ENCODE measurements at regions not wholly inside any gene's neighbourhood (a gene's known extent, or its start where the extent isn't known, plus 50 kb on each side); places are given as distances from the start of the nearest gene placed in this dataset.
A peak's percentile ranks its signal among the peaks of the same experiment; 100 is the strongest.

GRCh38 chr11:103550811-103551210, 441.6 kb downstream of the DYNC2H1 start:
- Histone ChIP-seq H3K4me1 (replicated peaks; ENCODE audit: insufficient read depth) (no peaks in the 10 kb centered on the region), H3K79me2 (ENCODE audit: low read depth) (no peaks in the 10 kb centered on the region), H3F3A (ENCODE audit: insufficient read depth, low read depth) (no peaks in the 10 kb centered on the region), H3K27ac (no peak overlapping the region), H3K4me3 (no peak overlapping the region), H2AFZ (no peak overlapping the region), H3K9me2 (ENCODE audit: insufficient read depth) (no peaks in the 10 kb centered on the region), H3K36me3 (ENCODE audit: low read depth) (no peaks in the 10 kb centered on the region), H3K27me3 (ENCODE audit: insufficient read depth, low read depth) (no peaks in the 10 kb centered on the region), H4K20me1 (ENCODE audit: insufficient read depth) (no peaks in the 10 kb centered on the region), H3K9me3 (ENCODE audit: insufficient read depth, low read depth) (no peaks in the 10 kb centered on the region), H3K4me2 (no peak overlapping the region)
- ChIA-PET CTCF (no interaction called here), POLR2A (ENCODE audit: unreplicated experiment) (no interaction called here)
- TF ChIP-seq CTCF (conservative IDR thresholded peaks at IDR 0.05) = no peak
- no peak for TF ChIP-seq EZH2 (IDR thresholded peaks at IDR 0.05; ENCODE audit: low read depth)
- no peak for DNase-seq
- intact Hi-C loops (cut with micrococcal nuclease; ENCODE audit: unreplicated experiment) = no loop called here
- BruUV-seq (replicated peaks) = no TSS peak

- no TSS peak for BruUV-seq (replicated peaks)
- CTCF ChIA-PET = no interaction called here
- H3F3A ChIP-seq (ENCODE audit: insufficient read depth, low read depth) = no peaks in the 10 kb centered on the region
Observed at GRCh38 chr11:103552086-103552485, 442.9 kb downstream of the DYNC2H1 start.

GRCh38 chr11:103556171-103556570, 446.9 kb downstream of the DYNC2H1 start:
- Histone ChIP-seq H3K9me2 (ENCODE audit: insufficient read depth) (no peaks in the 10 kb centered on the region), H4K20me1 (ENCODE audit: insufficient read depth) (no peaks in the 10 kb centered on the region), H2AFZ (no peak overlapping the region), H3K27ac (no peak overlapping the region), H3K4me3 (no peak overlapping the region), H3K9me3 (ENCODE audit: insufficient read depth, low read depth) (no peaks in the 10 kb centered on the region), H3F3A (ENCODE audit: insufficient read depth, low read depth) (no peaks in the 10 kb centered on the region), H3K4me1 (replicated peaks; ENCODE audit: insufficient read depth) (no peaks in the 10 kb centered on the region), H3K36me3 (ENCODE audit: low read depth) (no peaks in the 10 kb centered on the region), H3K4me2 (no peak overlapping the region), H3K27me3 (ENCODE audit: insufficient read depth, low read depth) (no peaks in the 10 kb centered on the region), H3K79me2 (ENCODE audit: low read depth) (no peaks in the 10 kb centered on the region)
- no peak for DNase-seq
- ChIA-PET CTCF (no interaction called here), POLR2A (ENCODE audit: unreplicated experiment) (no interaction called here)
- no TSS peak for BruUV-seq (replicated peaks)
- intact Hi-C loops (cut with micrococcal nuclease; ENCODE audit: unreplicated experiment) = no loop called here
- TF ChIP-seq EZH2 (IDR thresholded peaks at IDR 0.05; ENCODE audit: low read depth) (no peak), CTCF (conservative IDR thresholded peaks at IDR 0.05) (no peak)

More at GRCh38 chr11:103552086-103552485, 442.9 kb downstream of the DYNC2H1 start:
- H3K36me3 ChIP-seq (ENCODE audit: low read depth) = no peaks in the 10 kb centered on the region
- POLR2A ChIA-PET (ENCODE audit: unreplicated experiment) = no interaction called here
- no peak overlapping the region for H3K4me3 ChIP-seq
- no peaks in the 10 kb centered on the region for H3K9me2 ChIP-seq (ENCODE audit: insufficient read depth)
- no peaks in the 10 kb centered on the region for H3K4me1 ChIP-seq (replicated peaks; ENCODE audit: insufficient read depth)
- H4K20me1 ChIP-seq (ENCODE audit: insufficient read depth) = no peaks in the 10 kb centered on the region
- peak overlapping the region; percentile 22; the same call in 1 of the 2 replicates for H2AFZ ChIP-seq
- TF ChIP-seq EZH2 (IDR thresholded peaks at IDR 0.05; ENCODE audit: low read depth) = no peak
- no peak for TF ChIP-seq CTCF (conservative IDR thresholded peaks at IDR 0.05)
- no peaks in the 10 kb centered on the region for H3K9me3 ChIP-seq (ENCODE audit: insufficient read depth, low read depth)
- no peaks in the 10 kb centered on the region for H3K27me3 ChIP-seq (ENCODE audit: insufficient read depth, low read depth)
- no peaks in the 10 kb centered on the region for H3K79me2 ChIP-seq (ENCODE audit: low read depth)
- no peak overlapping the region for H3K27ac ChIP-seq
- no peak for DNase-seq
- intact Hi-C loops (cut with micrococcal nuclease; ENCODE audit: unreplicated experiment) = no loop called here
- H3K4me2 ChIP-seq = no peak overlapping the region

Data from PC-9 (cell line).